ENCODE measurements at regions not wholly inside any gene's neighbourhood (a gene's known extent, or its start where the extent isn't known, plus 50 kb on each side); places are given as distances from the start of the nearest gene placed in this dataset.

- no peak for DNase-seq (ENCODE audit: low spot score)
Measured at GRCh38 chr10:105729428-105729827, 1088.3 kb downstream of the SORCS3 start.

- peak; percentile 51 for DNase-seq (ENCODE audit: low spot score)
Measured at GRCh38 chr10:105727586-105727985, 1086.5 kb downstream of the SORCS3 start.

- peak; percentile 32 for DNase-seq (ENCODE audit: low spot score)
Measured at GRCh38 chr10:105727131-105727530, 1086.0 kb downstream of the SORCS3 start.

DNA sequence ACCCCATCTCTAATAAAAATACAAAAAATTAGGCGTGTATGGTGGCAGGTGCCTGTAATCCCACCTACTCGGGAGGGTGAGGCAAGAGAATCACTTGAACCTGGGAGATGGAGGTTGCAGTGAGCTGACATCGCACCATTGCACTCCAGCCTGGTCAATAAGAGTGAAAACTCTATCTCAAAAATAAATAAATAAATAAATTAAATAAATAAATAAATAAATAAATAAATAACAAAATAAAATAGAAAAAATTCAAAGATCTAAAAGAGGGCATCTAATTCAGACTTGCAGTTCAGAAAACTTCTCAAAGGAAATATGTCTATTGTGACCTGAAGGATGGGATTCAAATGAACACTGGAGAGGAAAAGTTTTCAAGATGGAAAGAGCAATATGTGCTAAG lies 1085.1 kb downstream of the SORCS3 start:
- DNase-seq (ENCODE audit: low spot score), result no peak

- no peak for DNase-seq (ENCODE audit: low spot score)
Measured at GRCh38 chr10:105725007-105725406, 1083.9 kb downstream of the SORCS3 start.

GRCh38 chr10:105718207-105718995 lies 1077.3 kb downstream of the SORCS3 start:
- DNase-seq (ENCODE audit: low spot score), result no peak

DNA sequence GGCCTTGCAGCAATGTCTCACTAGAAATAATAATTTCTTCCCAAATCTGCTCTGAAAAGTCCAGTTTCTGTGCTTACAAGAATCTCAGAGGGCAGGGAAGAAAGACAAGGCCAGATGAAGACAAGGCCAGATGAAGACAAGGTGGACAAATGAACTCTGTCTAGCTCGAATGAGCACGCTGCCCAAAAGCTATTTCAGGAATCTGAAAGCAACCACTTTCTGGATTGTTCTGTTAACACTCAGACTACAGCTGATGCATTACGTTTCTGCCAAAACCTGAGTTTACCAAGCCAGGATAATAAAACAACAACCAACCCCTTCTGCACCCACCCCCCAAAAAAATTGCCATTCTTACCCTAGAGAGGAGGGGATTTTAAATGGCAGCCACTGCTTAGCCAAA lies 1073.6 kb downstream of the SORCS3 start:
- no peak for DNase-seq (ENCODE audit: low spot score)

GRCh38 chr10:105707603-105708002 lies 1066.5 kb downstream of the SORCS3 start:
- DNase-seq (ENCODE audit: low spot score), result no peak

DNA sequence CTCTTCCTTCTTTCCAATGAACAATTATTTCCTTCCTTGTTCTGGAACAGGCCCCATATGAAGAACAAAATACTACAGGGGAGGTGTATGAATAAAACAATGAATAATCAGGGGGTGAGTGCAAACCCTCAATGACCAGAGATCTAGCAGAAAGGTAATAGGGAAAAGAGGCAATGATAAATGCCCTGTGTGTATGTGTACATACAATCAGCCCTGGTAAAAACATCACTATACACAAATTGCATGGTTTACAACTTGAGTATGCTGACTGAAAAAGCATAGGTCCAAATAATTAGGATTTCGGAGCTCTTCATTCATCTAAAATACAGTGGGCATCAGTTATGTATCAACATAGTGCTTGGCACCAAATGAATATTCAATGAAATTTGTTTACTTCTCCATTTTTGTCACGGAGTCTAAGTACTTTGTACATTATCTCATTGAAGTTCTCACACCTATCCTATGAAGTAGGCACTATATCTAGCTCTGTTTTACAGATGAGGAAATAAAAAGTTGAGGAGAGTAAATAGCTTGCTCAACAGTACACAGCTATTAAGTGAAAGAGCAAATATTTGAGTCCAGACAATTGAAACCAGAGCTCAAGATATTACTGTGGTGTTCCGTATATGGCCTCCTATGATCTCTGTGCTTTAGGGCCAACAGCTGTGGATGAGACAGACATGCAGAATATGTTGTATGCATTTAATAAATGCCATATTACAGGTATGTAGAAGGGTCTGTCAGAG lies 1065.4 kb downstream of the SORCS3 start:
- no peak for DNase-seq (ENCODE audit: low spot score)

GRCh38 chr10:105702211-105702610 lies 1061.1 kb downstream of the SORCS3 start:
- no peak for DNase-seq (ENCODE audit: low spot score)

DNA sequence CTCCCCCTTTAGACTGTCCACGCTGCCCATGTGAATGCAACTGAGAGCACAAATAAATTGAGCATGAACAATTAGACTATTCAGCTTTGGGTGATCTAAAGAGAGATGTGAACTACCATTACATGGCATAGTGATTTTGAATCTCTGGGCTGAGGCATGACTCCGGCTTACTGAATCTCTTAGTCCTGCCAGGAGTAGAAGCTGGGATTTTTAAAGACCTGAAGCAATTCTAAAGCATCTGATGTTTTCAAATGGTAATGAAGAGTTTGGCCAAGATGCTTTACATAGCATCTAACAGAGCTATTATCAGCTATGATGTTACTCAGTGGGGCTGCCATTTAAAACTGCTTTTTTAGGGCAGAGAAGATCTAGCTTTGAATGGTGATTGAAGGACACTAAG lies 1059.1 kb downstream of the SORCS3 start:
- no peak for DNase-seq (ENCODE audit: low spot score)

DNA sequence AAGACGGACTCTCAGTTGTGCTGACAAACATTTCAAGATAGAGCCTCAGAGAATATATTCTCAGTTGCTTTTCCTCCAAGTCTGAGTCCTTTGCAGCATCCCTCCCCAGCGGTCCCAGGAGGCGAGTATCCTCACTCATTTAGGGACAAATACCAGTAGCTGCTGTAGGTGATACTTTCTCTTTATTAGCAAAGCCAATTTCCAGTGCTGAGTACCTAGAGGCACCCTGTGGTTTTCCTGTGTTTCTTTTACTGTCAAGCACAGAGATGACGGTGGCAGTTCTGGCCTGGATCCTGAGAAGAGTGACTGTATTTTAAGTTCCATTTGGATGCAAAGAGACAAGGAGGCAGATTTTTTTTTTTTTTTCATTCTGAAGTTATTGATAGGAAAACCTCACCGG lies 1058.4 kb downstream of the SORCS3 start:
- no peak for DNase-seq (ENCODE audit: low spot score)

DNA sequence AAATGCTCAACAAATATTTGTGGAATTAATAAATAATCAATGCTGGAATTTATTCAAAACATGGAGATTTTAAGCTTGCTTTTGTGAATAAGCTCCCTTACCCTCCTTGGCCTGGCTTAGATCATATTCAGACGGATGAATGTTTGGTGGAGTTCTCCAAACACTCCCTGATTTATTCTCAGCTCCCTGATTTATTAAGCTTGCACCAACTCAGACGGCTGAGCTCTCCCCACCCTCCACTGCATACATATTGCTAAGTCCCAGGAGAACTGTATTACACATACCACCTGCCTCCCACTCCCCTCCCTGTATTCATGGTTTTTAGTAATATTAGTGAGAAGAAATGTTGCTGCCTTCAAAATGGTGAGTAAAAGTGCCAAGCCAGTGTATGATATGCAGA lies 1057.5 kb downstream of the SORCS3 start:
- no peak for DNase-seq (ENCODE audit: low spot score)

GRCh38 chr10:105697290-105697780 lies 1056.2 kb downstream of the SORCS3 start:
- DNase-seq (ENCODE audit: low spot score), result no peak

DNA sequence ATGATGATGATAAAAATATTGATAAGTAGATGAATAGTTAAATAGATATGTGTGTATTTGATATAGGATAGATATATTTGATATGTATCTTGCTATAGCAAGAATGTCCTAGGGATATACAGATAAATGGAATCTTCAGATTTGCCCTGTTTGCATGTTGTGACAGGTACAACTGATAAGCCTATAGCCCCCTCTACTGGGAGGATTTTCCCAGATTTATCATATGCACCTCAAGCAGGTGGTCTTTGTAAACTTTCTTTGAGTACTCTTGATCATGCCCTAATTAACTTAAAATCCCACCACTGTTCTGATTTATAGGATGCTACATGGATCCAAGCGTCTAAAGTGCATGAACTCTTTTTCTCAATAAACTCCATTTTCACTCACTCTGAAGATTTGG lies 1050.7 kb downstream of the SORCS3 start:
- no peak for DNase-seq (ENCODE audit: low spot score)

GRCh38 chr10:105682911-105683310 lies 1041.8 kb downstream of the SORCS3 start:
- no peak for DNase-seq (ENCODE audit: low spot score)

DNA sequence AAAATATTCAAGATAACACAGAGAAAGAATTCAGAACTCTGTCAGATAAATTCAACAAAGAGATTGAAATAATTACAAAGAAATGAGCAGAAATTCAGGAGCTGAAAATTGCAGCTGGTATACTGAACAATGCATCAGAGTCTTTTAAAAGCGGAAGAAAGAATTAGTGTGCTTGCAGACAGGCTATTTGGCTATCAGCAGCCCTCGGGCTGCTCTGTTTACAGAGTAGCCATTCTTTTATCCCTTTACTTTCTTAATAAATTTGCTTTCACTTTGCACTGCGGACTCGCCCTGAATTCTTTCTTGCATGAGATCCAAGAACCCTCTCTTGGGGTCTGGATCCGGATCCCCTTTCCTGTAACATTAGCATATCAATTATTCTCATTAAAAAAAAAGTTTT lies 1040.0 kb downstream of the SORCS3 start:
- no peak for DNase-seq (ENCODE audit: low spot score)

DNA sequence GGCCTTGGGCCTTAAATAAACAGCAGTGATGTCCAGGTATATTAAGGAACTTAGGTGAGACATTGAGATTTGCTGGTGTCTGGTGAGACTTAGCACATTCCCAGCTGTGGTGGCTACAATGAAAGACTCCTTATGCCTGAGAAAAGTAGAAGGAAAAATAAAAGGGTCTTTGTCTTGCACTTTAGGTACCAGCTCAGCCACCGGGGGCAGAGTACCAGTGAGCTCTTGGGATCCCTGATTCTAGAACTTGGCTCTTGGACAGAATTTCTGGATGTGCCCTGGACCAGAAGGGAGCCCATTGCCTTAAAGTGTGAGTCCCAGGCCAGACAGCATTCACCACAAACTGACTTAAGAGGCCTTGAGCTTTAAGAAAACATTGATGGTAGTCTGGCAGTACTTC lies 1038.7 kb downstream of the SORCS3 start:
- no peak for DNase-seq (ENCODE audit: low spot score)

DNA sequence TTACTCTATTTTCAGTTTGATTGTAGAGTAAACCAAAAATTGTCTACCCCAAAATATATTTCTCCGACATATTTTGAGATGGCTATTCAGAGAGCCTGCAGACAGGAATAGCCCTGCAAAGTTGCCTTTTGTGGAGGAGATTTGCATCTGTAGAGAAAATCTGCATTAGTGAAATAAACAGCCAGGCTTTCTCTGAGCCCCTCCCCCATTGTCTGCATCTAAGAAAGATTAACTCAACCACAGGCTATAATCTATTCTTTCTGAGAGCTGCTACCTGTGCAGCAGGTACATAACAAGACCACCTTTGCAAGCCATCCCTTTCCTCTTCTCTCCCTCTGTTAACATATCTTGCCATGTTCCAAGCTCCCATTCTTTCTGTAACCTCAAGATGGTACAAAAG lies 1034.2 kb downstream of the SORCS3 start:
- DNase-seq (ENCODE audit: low spot score), result no peak

DNA sequence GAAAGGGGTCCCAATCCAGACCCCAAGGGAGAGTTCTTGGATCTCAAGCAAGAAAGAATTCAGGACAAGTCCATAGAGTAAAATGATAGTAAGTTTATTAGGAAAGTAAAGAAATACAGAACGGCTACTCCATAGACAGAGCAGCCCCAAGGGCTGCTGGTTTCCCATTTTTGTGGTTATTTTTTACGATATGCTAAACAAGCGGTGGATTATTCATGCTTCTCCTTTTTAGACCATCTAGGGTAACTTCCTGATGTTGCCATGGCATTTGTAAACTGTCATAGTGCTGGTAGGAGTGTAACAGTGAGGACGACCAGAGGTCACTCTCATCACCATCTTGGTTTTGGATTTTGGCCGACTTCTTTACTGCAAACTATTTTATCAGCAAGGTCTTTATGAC lies 1033.4 kb downstream of the SORCS3 start:
- no peak for DNase-seq (ENCODE audit: low spot score)

- DNase-seq (ENCODE audit: low spot score), result no peak
Measured at GRCh38 chr10:105658696-105659095, 1017.6 kb downstream of the SORCS3 start.

- no peak for DNase-seq (ENCODE audit: low spot score)
Measured at GRCh38 chr10:105656856-105657255, 1015.8 kb downstream of the SORCS3 start.

- no peak for DNase-seq (ENCODE audit: low spot score)
Measured at GRCh38 chr10:105650306-105650705, 1009.2 kb downstream of the SORCS3 start.
